Glutamatergic neuron (in vitro differentiated cells): ENCODE measurements at regions not wholly inside any gene's neighbourhood (a gene's known extent, or its start where the extent isn't known, plus 50 kb on each side); places are given as distances from the start of the nearest gene placed in this dataset.

Source experiments
- DNase-seq: peaks from one replicate; pipeline ENCODE4 v3.0.0; 2022
- H3K27ac Mint-ChIP-seq: one replicate; pipeline ENCODE4 v1.8.0; 2020; ENCODE audit warnings: mild to moderate bottlenecking, mixed read lengths, inconsistent platforms; ENCODE audit not compliant: unreplicated experiment
- H3K27me3 Mint-ChIP-seq: one replicate; pipeline ENCODE4 v1.8.0; 2020; ENCODE audit warnings: mild to moderate bottlenecking, moderate library complexity, mixed read lengths, inconsistent platforms; ENCODE audit not compliant: unreplicated experiment
- H3K36me3 Mint-ChIP-seq: one replicate; pipeline ENCODE4 v1.8.0; 2020; ENCODE audit warnings: mild to moderate bottlenecking, mixed read lengths, inconsistent platforms; ENCODE audit not compliant: unreplicated experiment
- H3K4me1 Mint-ChIP-seq: one replicate; pipeline ENCODE4 v1.8.0; 2020; ENCODE audit warnings: mild to moderate bottlenecking, low read depth, mixed read lengths, inconsistent platforms; ENCODE audit not compliant: unreplicated experiment
- H3K4me3 Mint-ChIP-seq: one replicate; pipeline ENCODE4 v1.8.0; 2020; ENCODE audit warnings: mild to moderate bottlenecking, mixed read lengths, inconsistent platforms; ENCODE audit not compliant: unreplicated experiment
- H3K9me3 Mint-ChIP-seq: one replicate; pipeline ENCODE4 v1.8.0; 2020; ENCODE audit warnings: mild to moderate bottlenecking, moderate library complexity, mixed read lengths, inconsistent platforms; ENCODE audit not compliant: unreplicated experiment
- CTCF ChIP-seq: fragments of 200-600 bp; sonication (generic); IDR thresholded peaks from one replicate; pipeline ENCODE4 v1.5.0; 2021; ENCODE audit not compliant: partially characterized antibody, unreplicated experiment

DNA sequence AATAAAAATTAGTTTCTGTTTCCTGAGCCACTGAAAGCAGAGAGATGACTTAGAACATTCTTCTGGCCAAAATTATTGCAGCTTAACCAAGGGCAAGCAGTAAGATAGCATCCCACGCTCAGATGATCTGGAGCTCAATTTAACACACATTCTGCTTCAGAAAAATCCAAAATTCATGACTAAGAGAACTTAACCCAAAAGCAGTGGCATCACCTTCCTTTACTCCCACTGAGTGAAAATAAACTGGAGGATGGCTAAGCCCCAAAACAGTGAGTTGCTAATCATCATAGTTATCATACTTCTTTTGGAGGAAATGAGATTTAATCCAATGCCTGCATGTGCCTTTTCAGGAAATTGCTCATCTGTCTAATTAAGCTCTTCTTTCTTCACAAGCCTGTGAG, 195.4 kb downstream of the DUSP6 start:
- DNase-seq = no peak
- Mint-ChIP-seq H3K9me3 (no peaks in the 10 kb centered on the region), H3K4me3 (no peak overlapping the region), H3K27me3 (peaks cover 2% of the 10 kb centered on the region), H3K4me1 (no peaks in the 10 kb centered on the region), H3K27ac (no peak overlapping the region), H3K36me3 (peaks cover 7% of the 10 kb centered on the region)
- no peak for TF ChIP-seq CTCF

DNA sequence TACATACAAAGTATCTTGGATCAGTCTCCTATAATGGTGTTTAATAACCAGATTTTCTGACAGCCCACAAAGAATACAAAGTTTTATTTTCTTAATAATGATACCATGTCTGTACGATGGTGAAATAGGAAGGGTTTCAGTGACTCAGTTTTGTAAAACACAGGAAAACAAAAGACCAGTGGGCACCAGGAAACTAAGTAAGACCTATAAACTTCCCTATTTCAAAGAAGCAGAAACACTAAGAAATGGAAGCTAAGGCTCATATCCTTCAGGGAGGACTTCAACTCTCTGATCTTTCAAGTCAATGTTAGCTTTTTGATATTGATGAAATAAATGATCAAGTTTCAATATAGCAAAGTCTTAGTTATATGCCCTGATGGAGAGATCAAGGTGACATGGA, 196.0 kb downstream of the DUSP6 start:
- Mint-ChIP-seq H3K27ac (no peak overlapping the region), H3K36me3 (peaks cover 7% of the 10 kb centered on the region), H3K4me1 (no peaks in the 10 kb centered on the region), H3K4me3 (no peak overlapping the region), H3K9me3 (no peaks in the 10 kb centered on the region), H3K27me3 (peaks cover 2% of the 10 kb centered on the region)
- TF ChIP-seq CTCF = no peak
- no peak for DNase-seq

DNA sequence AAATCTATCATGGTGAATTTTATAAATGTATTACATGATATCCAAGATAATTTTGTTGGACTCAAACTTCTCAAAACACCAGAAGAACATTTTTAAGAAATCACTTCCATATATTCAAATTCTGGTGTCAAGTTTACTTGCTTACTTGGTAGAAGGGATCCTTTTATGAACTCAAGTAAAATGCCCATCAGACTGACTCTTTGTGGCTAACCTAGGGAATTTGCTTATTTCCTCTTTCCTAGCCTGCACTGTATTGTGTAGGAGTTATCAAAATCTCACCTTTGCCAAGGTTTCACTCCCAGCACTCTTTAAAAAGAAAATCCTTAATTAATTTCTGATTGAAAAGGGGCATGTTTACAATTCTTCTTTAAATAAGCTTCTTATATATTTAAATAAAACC, 196.5 kb downstream of the DUSP6 start:
- Mint-ChIP-seq H3K4me1 (no peaks in the 10 kb centered on the region), H3K9me3 (peaks cover 1% of the 10 kb centered on the region), H3K4me3 (no peak overlapping the region), H3K27ac (no peak overlapping the region), H3K27me3 (peaks cover 2% of the 10 kb centered on the region), H3K36me3 (peaks cover 10% of the 10 kb centered on the region)
- no peak for DNase-seq
- TF ChIP-seq CTCF = no peak

- no peak for DNase-seq
- Mint-ChIP-seq H3K36me3 (peaks cover 17% of the 10 kb centered on the region), H3K27me3 (peaks cover 2% of the 10 kb centered on the region), H3K4me1 (no peaks in the 10 kb centered on the region), H3K4me3 (no peak overlapping the region), H3K9me3 (peaks cover 3% of the 10 kb centered on the region), H3K27ac (no peak overlapping the region)
- TF ChIP-seq CTCF = no peak
These were observed 197.4 kb downstream of the DUSP6 start for GRCh38 chr12:89154743-89155499.

DNA sequence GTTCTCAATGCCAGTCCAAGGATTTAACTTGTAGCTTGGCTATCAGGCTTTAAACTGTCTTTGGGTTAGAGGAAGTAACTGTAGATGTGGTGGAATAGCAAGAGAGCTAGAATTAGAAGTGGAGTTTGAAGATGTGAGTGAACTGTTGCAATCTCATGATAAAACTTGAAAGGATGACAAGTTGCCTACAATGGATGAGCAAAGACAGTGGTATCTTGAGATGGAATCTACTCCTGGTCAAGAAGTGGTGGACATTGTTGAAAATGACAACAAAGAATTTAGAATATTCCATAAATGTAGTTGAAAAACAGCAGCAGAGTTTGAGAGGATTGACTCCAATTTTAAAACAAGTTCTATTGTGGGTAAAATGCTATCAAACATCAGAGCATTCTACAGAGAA, 199.0 kb downstream of the DUSP6 start:
- H3K9me3 Mint-ChIP-seq = peaks cover 3% of the 10 kb centered on the region
- H3K36me3 Mint-ChIP-seq = peaks cover 17% of the 10 kb centered on the region
- no peaks in the 10 kb centered on the region for H3K4me1 Mint-ChIP-seq

More for the DNA sequence above, 199.0 kb downstream of the DUSP6 start:
- Mint-ChIP-seq H3K4me3 (no peak overlapping the region), H3K27me3 (peaks cover 2% of the 10 kb centered on the region), H3K27ac (no peak overlapping the region)
- DNase-seq = no peak
- TF ChIP-seq CTCF = no peak
